Adrenal gland (tissue), 9 donors: ENCODE measurements at regions not wholly inside any gene's neighbourhood (a gene's known extent, or its start where the extent isn't known, plus 50 kb on each side); places are given as distances from the start of the nearest gene placed in this dataset.
A peak's percentile ranks its signal among the peaks of the same experiment; 100 is the strongest.

Experiments used
- DNase-seq, 7 donors: peaks; one replicate each; pipeline ENCODE4 v3.0.0-alpha.2; 2019 to 2020
- H3K27ac ChIP-seq, 5 donors: fragments of 200-600 bp; sonication (generic) in 4 of 5; 1 replicate in 3 of 5; 2 replicates in 2 of 5; pipeline versions ENCODE4 v1.5.1 to v1.8.0; 2016 to 2020; ENCODE audit warnings: mild to moderate bottlenecking in 1 of 5
- H3K27me3 ChIP-seq: fragments of 200-600 bp; 2 replicates; pipeline ENCODE4 v1.8.0; 2021
- H3K36me3 ChIP-seq, 2 donors: fragments of 200-600 bp; replicated peaks in 1 of 2; 1 replicate in 1 of 2; 2 replicates in 1 of 2; pipeline versions ENCODE4 v1.5.1 to v1.8.0; 2018 to 2022
- H3K4me1 ChIP-seq, 2 donors: fragments of 200-600 bp; replicated peaks in 1 of 2; 1 replicate in 1 of 2; 2 replicates in 1 of 2; pipeline versions ENCODE4 v1.5.1 to v1.8.0; 2018 to 2021
- H3K4me3 ChIP-seq, 4 donors: fragments of 200-600 bp; sonication (generic) in 3 of 4; one replicate each; pipeline ENCODE4 v1.5.1; 2016 to 2018
- H3K9me3 ChIP-seq, 3 donors: fragments of 200-600 bp; sonication (generic) in 1 of 3; replicated peaks in 1 of 3; 1 replicate in 2 of 3; 2 replicates in 1 of 3; pipeline versions ENCODE4 v1.5.1 to v1.8.0; 2016 to 2021
- POLR2A ChIP-seq, 2 donors: fragments of 450-650 bp; IDR thresholded peaks; one replicate each; pipeline ENCODE4 v1.6.1; 2017; ENCODE audit warnings: antibody characterized with exemption in 2 of 2, mild to moderate bottlenecking in 2 of 2, moderate library complexity in 1 of 2
- WGBS, 4 donors: extraction: QIAGEN DNeasy Blood & Tissue Kit in 2 of 4; methylation state at CpG; one replicate each; pipeline versions ENCODE4 v1.1.5 to v1.1.7; 2013 to 2017; 5-methylcytosine and 5-hydroxymethylcytosine counted together
- intact Hi-C, 2 donors: fragments of 100-400 bp; cut with DNase I; formaldehyde crosslinking; loops; one replicate each; pipeline versions ENCODE4 v1.14.1 to v1.15.0; 2022 to 2023
- TF ChIP-seq, protein P1 (sequence below), 6 experiments: fragments of 450-650 bp in 4 of 6; fragments of 200-600 bp in 2 of 6; sonication (generic) in 1 of 6; IDR thresholded peaks; 1 replicate in 5 of 6; 2 replicates in 1 of 6; pipeline versions ENCODE4 v1.5.1 to v1.8.0; 2016 to 2021; ENCODE audit warnings: antibody characterized with exemption in 6 of 6, mild to moderate bottlenecking in 2 of 6, moderate library complexity in 1 of 6
- donor health status: healthy with polysubstance abuse.
- donor health status: Bipolar disorder and iron deficiency.
- donor health status: DM: yes; HTN: yes; CAD: no.
- donor health status: DM: no; HTN: no; CAD: no.
- donor health status: DM: no; HTN: no; CAD: no.

GRCh38 chr7:153886506-153887441 lies 165.4 kb upstream of the DPP6 start:
- Histone ChIP-seq H3K27me3 (peaks cover 18% of the 10 kb centered on the region), H3K4me3 (peak overlapping the region in 1 of 4 donors; percentile 6), H3K9me3 (no peaks in the 10 kb centered on the region), H3K27ac (peak overlapping the region in 1 of 5 donors; percentile 23), H3K36me3 (no peaks in the 10 kb centered on the region), H3K4me1 (no peaks in the 10 kb centered on the region)
- no peak for TF ChIP-seq POLR2A (IDR thresholded peaks at IDR 0.05)
- TF ChIP-seq, protein P1, sequence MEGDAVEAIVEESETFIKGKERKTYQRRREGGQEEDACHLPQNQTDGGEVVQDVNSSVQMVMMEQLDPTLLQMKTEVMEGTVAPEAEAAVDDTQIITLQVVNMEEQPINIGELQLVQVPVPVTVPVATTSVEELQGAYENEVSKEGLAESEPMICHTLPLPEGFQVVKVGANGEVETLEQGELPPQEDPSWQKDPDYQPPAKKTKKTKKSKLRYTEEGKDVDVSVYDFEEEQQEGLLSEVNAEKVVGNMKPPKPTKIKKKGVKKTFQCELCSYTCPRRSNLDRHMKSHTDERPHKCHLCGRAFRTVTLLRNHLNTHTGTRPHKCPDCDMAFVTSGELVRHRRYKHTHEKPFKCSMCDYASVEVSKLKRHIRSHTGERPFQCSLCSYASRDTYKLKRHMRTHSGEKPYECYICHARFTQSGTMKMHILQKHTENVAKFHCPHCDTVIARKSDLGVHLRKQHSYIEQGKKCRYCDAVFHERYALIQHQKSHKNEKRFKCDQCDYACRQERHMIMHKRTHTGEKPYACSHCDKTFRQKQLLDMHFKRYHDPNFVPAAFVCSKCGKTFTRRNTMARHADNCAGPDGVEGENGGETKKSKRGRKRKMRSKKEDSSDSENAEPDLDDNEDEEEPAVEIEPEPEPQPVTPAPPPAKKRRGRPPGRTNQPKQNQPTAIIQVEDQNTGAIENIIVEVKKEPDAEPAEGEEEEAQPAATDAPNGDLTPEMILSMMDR (IDR thresholded peaks at IDR 0.05): peak in 2 of 6 experiments; percentile 20 to 21
- WGBS, 4 donors: 1 to 2% (median 1%) methylated on average over 23 to 98 of the region's 98 CpGs
- DNase-seq: peak in 2 of 7 donors; percentile 17 to 74
- intact Hi-C loops: no loop called here

DNA sequence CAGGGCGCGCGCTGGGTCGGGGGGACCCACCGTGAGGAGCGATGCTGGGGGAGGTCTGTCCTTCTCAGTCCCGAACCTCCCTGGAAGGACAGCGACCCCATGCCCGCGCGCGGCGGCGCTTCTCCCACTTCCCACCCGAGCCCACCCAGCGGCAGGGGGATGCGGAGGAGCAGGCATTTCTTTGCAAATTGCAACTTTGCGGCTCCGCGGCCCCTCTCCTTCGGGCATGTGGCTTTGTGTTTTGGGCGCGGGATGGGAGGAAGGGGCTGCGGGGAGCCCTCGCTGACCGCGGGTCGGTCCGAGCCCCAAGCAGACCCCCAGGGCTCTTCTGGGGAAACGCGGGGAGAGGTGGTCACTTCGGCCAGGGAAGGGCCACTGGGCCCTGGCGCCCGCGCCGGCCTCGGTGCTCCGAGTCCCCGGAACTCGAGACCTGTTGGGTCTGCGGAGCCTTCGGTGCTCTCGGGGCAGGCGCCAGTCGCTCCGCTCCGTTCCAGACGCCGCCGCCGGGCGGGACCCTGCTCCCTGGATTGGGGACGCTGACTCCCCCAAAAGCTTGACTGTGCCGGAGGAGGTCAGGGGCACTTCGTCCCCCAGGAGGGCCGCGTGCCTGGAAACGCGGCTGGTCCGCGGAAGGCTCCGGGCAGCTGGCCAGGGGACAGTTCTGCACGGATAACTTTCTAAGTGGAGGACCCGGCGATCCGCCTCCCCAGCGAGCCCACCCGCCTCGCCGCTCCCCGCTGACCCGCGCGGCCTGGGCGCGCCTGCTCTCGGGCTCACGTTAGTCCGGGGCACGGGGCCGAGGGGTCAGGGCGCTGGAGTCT lies 164.2 kb upstream of the DPP6 start:
- no peak overlapping the region for H3K4me3 ChIP-seq
- TF ChIP-seq POLR2A (IDR thresholded peaks at IDR 0.05): no peak
- TF ChIP-seq, protein P1 (IDR thresholded peaks at IDR 0.05): no peak
- peak in 1 of 7 donors; percentile 52 for DNase-seq
- H3K27me3 ChIP-seq: peaks cover 18% of the 10 kb centered on the region
- no peaks in the 10 kb centered on the region for H3K4me1 ChIP-seq
- WGBS, 4 donors: 0 to 3% (median 2%) methylated on average over 7 to 82 of the region's 82 CpGs
- H3K9me3 ChIP-seq: no peaks in the 10 kb centered on the region
- no peaks in the 10 kb centered on the region for H3K36me3 ChIP-seq
- H3K27ac ChIP-seq: no peak overlapping the region
- intact Hi-C loops: no loop called here

DNA sequence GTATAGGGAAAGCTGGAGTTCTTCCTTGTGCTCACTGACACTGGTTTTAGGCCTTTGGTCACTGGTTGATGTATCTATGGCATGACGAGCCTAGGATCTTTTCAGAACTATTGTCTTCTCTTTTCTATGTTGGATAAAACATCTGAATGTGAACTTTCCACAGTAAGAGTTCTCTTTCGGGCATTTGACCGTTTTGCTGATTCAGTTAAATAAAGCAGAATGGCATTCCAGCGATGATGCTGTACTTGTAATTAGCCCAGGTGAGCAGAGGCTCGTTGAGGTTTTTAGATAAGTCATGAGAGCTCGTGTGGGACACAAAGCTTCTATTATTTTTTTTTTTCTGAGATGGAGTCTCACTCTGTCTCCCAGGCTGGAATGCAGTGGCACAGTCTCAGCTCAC lies 160.2 kb upstream of the DPP6 start:
- Histone ChIP-seq H3K4me3 (no peak overlapping the region), H3K36me3 (no peaks in the 10 kb centered on the region), H3K4me1 (no peaks in the 10 kb centered on the region), H3K27me3 (peaks cover 9% of the 10 kb centered on the region), H3K9me3 (no peaks in the 10 kb centered on the region), H3K27ac (no peak overlapping the region)
- 75 to 93% (median 78%) methylated on average over 6 of the region's 6 CpGs for WGBS, 4 donors
- DNase-seq: no peak
- no peak for TF ChIP-seq POLR2A (IDR thresholded peaks at IDR 0.05)
- TF ChIP-seq, protein P1 (IDR thresholded peaks at IDR 0.05): no peak
- intact Hi-C loops: no loop called here

DNA sequence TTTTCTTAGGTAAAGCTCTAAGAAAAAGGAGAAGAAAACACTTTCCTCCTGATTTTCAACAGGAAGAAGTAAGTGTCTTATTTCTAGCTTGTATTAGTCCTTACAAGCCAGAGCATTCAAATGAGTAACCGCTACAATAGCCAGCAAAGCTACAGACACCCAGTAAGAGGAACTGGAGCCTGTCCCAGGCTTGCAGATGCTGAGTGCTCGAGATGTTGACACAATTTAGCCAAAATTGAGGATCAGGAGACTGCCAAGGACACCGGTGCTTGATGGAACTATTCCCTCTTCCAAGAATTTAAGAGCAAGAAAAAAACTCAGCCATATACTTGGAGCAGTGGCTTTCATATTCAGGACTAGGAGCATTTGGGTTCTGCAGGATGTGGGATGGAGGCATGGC lies 149.3 kb upstream of the DPP6 start:
- Histone ChIP-seq H3K27ac (no peak overlapping the region), H3K27me3 (no peaks in the 10 kb centered on the region), H3K9me3 (no peaks in the 10 kb centered on the region), H3K36me3 (no peaks in the 10 kb centered on the region), H3K4me1 (no peaks in the 10 kb centered on the region), H3K4me3 (no peak overlapping the region)
- TF ChIP-seq, protein P1 (IDR thresholded peaks at IDR 0.05): no peak
- no peak for TF ChIP-seq POLR2A (IDR thresholded peaks at IDR 0.05)
- intact Hi-C loops: no loop called here
- WGBS, 4 donors: 59 to 74% (median 68%) methylated on average over 3 of the region's 3 CpGs
- no peak for DNase-seq
